Small intestine (tissue), 7 donors: ENCODE measurements at regions not wholly inside any gene's neighbourhood (a gene's known extent, or its start where the extent isn't known, plus 50 kb on each side); places are given as distances from the start of the nearest gene placed in this dataset.

ENCODE experiments used
- DNase-seq, 2 donors: peaks; one replicate each; pipeline versions ENCODE4 v3.0.0 to v3.0.0-alpha.2; 2013
- FAIRE-seq: peaks from 2 replicates; lab custom pipeline; 2012; peaks lifted over from hg19 to GRCh38; lab: Jason Lieb, UNC
- H3K27ac ChIP-seq, 3 donors: one replicate each; pipeline ENCODE4 v1.5.1; 2013; ENCODE audit warnings: low read length in 2 of 3, mild to moderate bottlenecking in 2 of 3, control low read depth in 1 of 3, inconsistent platforms in 1 of 3, low read depth in 1 of 3, moderate library complexity in 1 of 3
- H3K27me3 ChIP-seq, 3 donors: one replicate each; pipeline ENCODE4 v1.6.1; 2013; ENCODE audit warnings: low read length in 3 of 3, inconsistent platforms in 1 of 3; ENCODE audit not compliant: control insufficient read depth in 3 of 3, insufficient read depth in 3 of 3
- H3K36me3 ChIP-seq, 3 donors: one replicate each; pipeline ENCODE4 v1.6.1; 2013; ENCODE audit warnings: low read length in 3 of 3, inconsistent platforms in 1 of 3, low read depth in 1 of 3, mild to moderate bottlenecking in 1 of 3, moderate library complexity in 1 of 3; ENCODE audit not compliant: control insufficient read depth in 3 of 3, insufficient read depth in 2 of 3
- H3K4me1 ChIP-seq, 3 donors: one replicate each; pipeline ENCODE4 v1.6.1; 2013; ENCODE audit warnings: low read length in 2 of 3, inconsistent platforms in 1 of 3, low read depth in 1 of 3, mild to moderate bottlenecking in 1 of 3, moderate library complexity in 1 of 3; ENCODE audit not compliant: control insufficient read depth in 3 of 3, insufficient read depth in 2 of 3
- H3K4me3 ChIP-seq, 3 donors: one replicate each; pipeline ENCODE4 v1.5.1; 2013; ENCODE audit warnings: low read length in 3 of 3, control low read depth in 1 of 3, inconsistent platforms in 1 of 3, low read depth in 1 of 3, mild to moderate bottlenecking in 1 of 3, moderate library complexity in 1 of 3
- H3K9me3 ChIP-seq, 2 donors: one replicate each; pipeline ENCODE4 v1.6.1; 2013; ENCODE audit warnings: low read depth in 1 of 2, low read length in 1 of 2; ENCODE audit not compliant: control insufficient read depth in 2 of 2, insufficient read depth in 1 of 2
- WGBS, 3 donors: extraction: QIAGEN DNeasy Blood & Tissue Kit; methylation state at CpG; one replicate each; pipeline ENCODE4 v1.1.7; 2013; 5-methylcytosine and 5-hydroxymethylcytosine counted together
- donor health status: healthy with polysubstance abuse.
- donor health status: control.
- donor health status: control.
- donor health status: Bipolar disorder and iron deficiency.
- donor health status: healthy.

DNA sequence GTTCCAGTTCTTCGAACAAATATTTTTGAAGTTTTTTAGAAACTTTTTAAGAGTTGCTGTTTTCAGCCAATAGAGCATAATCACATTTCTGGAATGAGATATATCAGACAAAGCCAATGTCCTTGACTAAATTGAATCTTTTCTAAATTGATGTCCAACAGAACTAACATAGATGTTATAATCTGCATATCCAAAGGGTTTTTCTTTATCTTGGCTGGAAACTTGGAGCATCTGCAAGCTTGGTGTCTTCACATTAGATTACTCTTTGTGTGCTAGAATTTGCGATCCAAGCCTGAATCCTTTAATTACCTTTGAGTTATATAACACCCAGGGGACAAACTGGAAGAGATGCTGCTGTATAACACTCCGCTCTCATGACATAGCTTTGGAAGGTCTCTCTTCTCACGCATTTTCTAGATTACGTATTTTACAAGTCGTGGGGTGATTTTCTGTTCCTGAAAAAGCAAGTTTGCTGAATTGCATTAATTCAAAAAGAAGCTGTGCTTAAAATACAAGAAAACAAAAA lies 64.4 kb upstream of the FUCA2 start:
- peaks cover 0 to 13% (median 0%) of the 10 kb centered on the region in 3 donors for H3K36me3 ChIP-seq
- H3K4me3 ChIP-seq = no peak overlapping the region
- H3K9me3 ChIP-seq = peaks cover 0 to 7% of the 10 kb centered on the region in 2 donors
- no peak for DNase-seq
- no peaks in the 10 kb centered on the region for H3K4me1 ChIP-seq
- WGBS, 3 donors = 80 to 92% (median 90%) methylated on average over 6 of the region's 6 CpGs
- no peak for FAIRE-seq
- no peaks in the 10 kb centered on the region for H3K27me3 ChIP-seq
- H3K27ac ChIP-seq = peak overlapping the region in 1 of 3 donors; percentile 39

DNA sequence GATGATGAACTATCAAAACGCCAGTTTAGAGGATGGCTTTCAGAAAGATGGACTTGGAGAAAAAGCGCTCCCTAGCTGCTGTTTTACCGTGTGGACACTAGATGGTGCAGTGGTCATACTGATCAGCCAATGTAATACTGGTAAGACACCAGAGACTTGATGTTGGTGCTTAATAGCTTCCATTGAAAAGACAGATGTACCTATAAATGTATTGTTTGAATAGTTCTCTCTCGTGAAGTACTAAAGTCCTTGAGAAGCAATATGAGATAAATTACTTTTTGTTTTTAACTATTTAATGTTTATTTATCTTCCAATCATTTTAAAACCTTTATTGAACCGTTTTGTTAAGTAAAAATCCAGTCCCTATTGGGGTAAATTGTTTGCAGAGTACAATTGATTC lies 63.9 kb upstream of the FUCA2 start:
- WGBS, 3 donors = 1 to 7% (median 2%) methylated on average over 5 of the region's 5 CpGs
- no peaks in the 10 kb centered on the region for H3K27me3 ChIP-seq
- H3K4me1 ChIP-seq = no peaks in the 10 kb centered on the region
- H3K27ac ChIP-seq = no peak overlapping the region
- FAIRE-seq (peak; percentile 94), DNase-seq (peak; percentile 77 to 79)
- H3K9me3 ChIP-seq = peaks cover 0 to 4% of the 10 kb centered on the region in 2 donors
- peaks cover 0 to 15% (median 0%) of the 10 kb centered on the region in 3 donors for H3K36me3 ChIP-seq
- H3K4me3 ChIP-seq = no peak overlapping the region

DNA sequence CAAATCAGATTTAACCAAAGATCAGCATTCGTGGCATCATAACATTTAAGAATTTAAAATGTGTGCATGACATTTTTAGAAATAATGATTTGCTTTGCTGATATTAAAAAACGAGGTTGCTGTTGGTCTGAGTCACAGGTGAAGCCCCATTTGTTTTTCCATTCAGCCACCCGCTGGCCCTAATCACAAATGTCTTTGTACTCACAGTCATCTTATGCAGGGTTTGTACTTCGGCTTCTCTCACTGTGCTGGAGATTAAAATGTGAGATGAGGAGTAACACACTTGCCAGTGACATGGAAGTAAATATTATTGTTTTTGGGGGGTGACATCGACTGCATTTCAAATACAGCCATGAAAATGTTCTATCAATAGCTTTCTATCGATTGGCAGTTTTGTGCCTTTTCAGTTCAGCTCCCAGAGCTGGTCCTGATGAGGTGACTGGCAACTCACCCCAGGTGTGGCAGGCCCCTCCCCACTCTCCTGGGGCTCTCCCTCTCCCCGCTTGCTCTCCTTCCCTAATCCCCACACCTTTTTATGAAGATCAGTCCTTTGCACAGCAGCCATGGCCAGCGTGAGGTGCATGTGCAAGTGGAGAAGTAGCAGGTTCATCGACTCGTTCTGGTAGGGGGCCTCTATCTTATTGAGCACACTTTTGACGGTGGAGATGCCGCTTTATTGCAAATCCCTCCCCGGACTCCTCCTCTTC lies 58.8 kb upstream of the FUCA2 start:
- Histone ChIP-seq H3K36me3 (peaks cover 0 to 14% (median 0%) of the 10 kb centered on the region in 3 donors), H3K27me3 (no peaks in the 10 kb centered on the region), H3K4me1 (no peaks in the 10 kb centered on the region), H3K4me3 (no peak overlapping the region), H3K27ac (no peak overlapping the region), H3K9me3 (peaks cover 0 to 4% of the 10 kb centered on the region in 2 donors)
- 68 to 74% (median 72%) methylated on average over 13 of the region's 13 CpGs for WGBS, 3 donors
- peak in 1 of 2 donors; percentile 11 for DNase-seq
- FAIRE-seq = no peak

DNA sequence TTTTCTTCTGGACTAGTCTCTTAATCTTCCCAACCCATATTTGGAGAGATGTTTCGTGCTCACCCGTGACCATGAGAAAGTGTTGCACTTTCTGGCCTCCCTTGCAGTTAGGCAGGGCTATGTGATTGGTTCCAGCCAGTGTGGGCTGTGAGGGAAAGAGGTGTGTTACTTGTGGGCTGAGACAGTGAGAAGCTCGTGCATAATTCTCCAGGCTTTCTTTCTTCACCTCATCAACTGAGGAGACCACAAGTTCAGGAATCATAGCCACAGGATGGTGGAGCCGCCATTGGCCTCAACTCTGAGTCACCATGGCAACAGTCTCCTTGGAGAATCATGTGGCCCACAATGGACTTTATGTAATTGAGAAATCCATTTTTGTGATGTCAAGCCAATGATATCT lies 57.5 kb upstream of the FUCA2 start:
- WGBS, 3 donors = 73 to 86% (median 84%) methylated on average over 4 of the region's 4 CpGs
- DNase-seq = no peak
- Histone ChIP-seq H3K4me1 (no peaks in the 10 kb centered on the region), H3K36me3 (peaks cover 0 to 14% (median 0%) of the 10 kb centered on the region in 3 donors), H3K9me3 (peaks cover 0 to 4% of the 10 kb centered on the region in 2 donors), H3K27me3 (no peaks in the 10 kb centered on the region), H3K4me3 (no peak overlapping the region), H3K27ac (no peak overlapping the region)
- FAIRE-seq = no peak

DNA sequence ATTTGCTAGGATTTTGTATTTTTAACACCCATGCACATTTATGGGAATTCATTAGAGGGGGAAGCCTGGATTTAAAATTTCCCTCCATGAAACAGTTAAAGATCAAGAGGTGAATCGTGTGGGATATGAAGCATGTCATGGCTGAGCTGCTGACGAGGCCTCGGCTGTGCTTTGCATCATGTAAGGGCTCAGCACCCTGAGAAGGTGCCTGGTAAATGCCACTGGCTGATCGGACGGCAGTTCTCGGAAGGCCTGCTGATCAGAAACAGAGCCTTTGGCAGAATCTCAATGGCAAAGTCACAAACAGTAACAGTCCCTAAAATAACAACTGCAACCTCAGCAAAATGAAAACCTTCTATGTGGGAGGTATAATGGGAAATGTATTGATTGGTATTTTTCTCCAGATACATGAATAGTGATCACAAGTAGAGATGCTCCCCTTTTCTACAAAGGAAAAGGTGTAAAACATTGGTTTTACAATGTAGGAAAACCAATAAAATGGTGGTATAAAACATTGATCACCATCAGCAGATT lies 53.0 kb upstream of the FUCA2 start:
- FAIRE-seq = no peak
- DNase-seq = no peak
- no peaks in the 10 kb centered on the region for H3K9me3 ChIP-seq
- H3K36me3 ChIP-seq = peaks cover 0 to 25% (median 0%) of the 10 kb centered on the region in 3 donors
- no peak overlapping the region for H3K27ac ChIP-seq
- no peaks in the 10 kb centered on the region for H3K4me1 ChIP-seq
- H3K4me3 ChIP-seq = no peak overlapping the region
- 83 to 92% (median 86%) methylated on average over 6 of the region's 6 CpGs for WGBS, 3 donors
- H3K27me3 ChIP-seq = no peaks in the 10 kb centered on the region

DNA sequence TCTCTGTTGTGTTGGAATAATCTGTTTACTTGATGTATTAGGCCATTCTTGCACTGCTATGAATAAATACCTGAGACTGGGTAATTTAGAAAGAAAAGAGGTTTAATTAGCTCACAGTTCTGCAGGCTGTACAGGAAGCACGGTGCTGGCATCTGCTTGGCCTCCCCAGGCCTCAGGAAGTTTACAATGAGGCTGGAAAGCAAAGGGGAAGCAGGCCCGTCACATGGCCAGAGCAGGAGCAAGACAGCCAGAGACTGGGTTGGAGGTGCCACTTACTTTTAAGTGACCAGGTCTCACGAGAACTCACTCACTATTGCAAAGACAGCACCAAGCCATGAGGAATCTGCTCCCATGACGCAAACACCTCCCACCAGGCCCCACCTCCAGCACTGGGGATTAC lies 50.6 kb upstream of the FUCA2 start:
- FAIRE-seq (no peak), DNase-seq (no peak)
- H3K4me1 ChIP-seq = no peaks in the 10 kb centered on the region
- H3K27ac ChIP-seq = no peak overlapping the region
- WGBS, 3 donors = 79 to 89% (median 80%) methylated on average over 4 of the region's 4 CpGs
- H3K36me3 ChIP-seq = peaks cover 0 to 32% (median 0%) of the 10 kb centered on the region in 3 donors
- H3K4me3 ChIP-seq = no peak overlapping the region
- H3K27me3 ChIP-seq = no peaks in the 10 kb centered on the region
- H3K9me3 ChIP-seq = no peaks in the 10 kb centered on the region
